SK-N-MC (cell line): ENCODE measurements at regions not wholly inside any gene's neighbourhood (a gene's known extent, or its start where the extent isn't known, plus 50 kb on each side); places are given as distances from the start of the nearest gene placed in this dataset.

Experiments
- EZH2 ChIP-seq: fragments of 200-600 bp; sonication (generic); IDR thresholded peaks from one replicate; pipeline ENCODE4 v1.6.1; 2017; ENCODE audit warnings: antibody characterized with exemption
- POLR2AphosphoS5 ChIP-seq: IDR thresholded peaks from 2 replicates; pipeline ENCODE4 v1.6.1; 2012; ENCODE audit warnings: mild to moderate bottlenecking, low read depth, low read length, borderline replicate concordance

- TF ChIP-seq POLR2AphosphoS5 (no peak), EZH2 (no peak)
These were observed 254.8 kb downstream of the CDK5RAP2 start for GRCh38 chr9:120324996-120325642.
